Choroid plexus epithelial cell (primary cell): ENCODE measurements at regions not wholly inside any gene's neighbourhood (a gene's known extent, or its start where the extent isn't known, plus 50 kb on each side); places are given as distances from the start of the nearest gene placed in this dataset.

ENCODE experiments used
- DNase-seq: peaks from one replicate; pipeline ENCODE4 v3.0.0-alpha.2; 2010; ENCODE audit warnings: low read depth
- H3K4me3 ChIP-seq: 2 replicates; pipeline ENCODE4 v1.5.1; 2011; ENCODE audit warnings: low read depth, mild to moderate bottlenecking, control low read depth, low read length, moderate library complexity
- CTCF ChIP-seq: conservative IDR thresholded peaks from 2 replicates; pipeline ENCODE4 v1.5.1; 2011; ENCODE audit warnings: low read depth, mild to moderate bottlenecking, control low read depth, inconsistent platforms, low read length, moderate library complexity

GRCh38 chr14:61602003-61602732 lies 93.1 kb upstream of the HIF1A start:
- no peak for DNase-seq
- TF ChIP-seq CTCF, result no peak

GRCh38 chr14:61602733-61603077 lies 92.6 kb upstream of the HIF1A start:
- no peak for DNase-seq
- no peak for TF ChIP-seq CTCF
- no peak overlapping the region for H3K4me3 ChIP-seq

More at GRCh38 chr14:61602003-61602732, 93.1 kb upstream of the HIF1A start:
- no peak overlapping the region for H3K4me3 ChIP-seq

- no peak for TF ChIP-seq CTCF
- peak; percentile 86 for DNase-seq
- H3K4me3 ChIP-seq, result no peak overlapping the region
Measured at GRCh38 chr14:61603736-61604135, 91.6 kb upstream of the HIF1A start.

GRCh38 chr14:61607570-61608244 lies 87.6 kb upstream of the HIF1A start:
- no peak for DNase-seq
- peak; percentile 22 for TF ChIP-seq CTCF
- no peak overlapping the region for H3K4me3 ChIP-seq

GRCh38 chr14:61608245-61609165 lies 86.8 kb upstream of the HIF1A start:
- H3K4me3 ChIP-seq, result no peak overlapping the region
- peak; percentile 48 for DNase-seq
- no peak for TF ChIP-seq CTCF

- DNase-seq, result peak; percentile 55
- no peak for TF ChIP-seq CTCF
- no peak overlapping the region for H3K4me3 ChIP-seq
Measured at GRCh38 chr14:61609191-61609843, 86.0 kb upstream of the HIF1A start.
